ENCODE measurements at regions not wholly inside any gene's neighbourhood (a gene's known extent, or its start where the extent isn't known, plus 50 kb on each side); places are given as distances from the start of the nearest gene placed in this dataset.
"Not testable (repeated sequence)": the region's sequence is repeated elsewhere in the genome, so short reads cannot be mapped to it uniquely, and the experiment has no call there.

DNA sequence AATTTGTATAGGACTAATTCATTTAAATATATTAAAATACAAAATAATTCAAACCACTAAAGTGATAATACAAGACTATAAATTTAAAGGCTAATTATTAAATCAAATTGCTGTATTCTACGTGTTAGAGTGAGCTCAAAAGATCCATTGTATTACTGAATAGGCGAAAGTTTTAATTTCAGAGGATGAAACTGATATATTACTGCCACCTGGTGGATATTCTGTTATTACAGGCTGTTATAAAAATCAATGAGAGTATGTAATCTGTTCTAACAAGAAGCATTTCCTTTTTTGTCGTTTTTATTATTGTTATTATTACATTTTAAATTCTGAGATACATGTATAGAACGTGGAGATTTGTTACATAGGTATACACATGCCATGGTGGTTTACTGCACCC is 1239.6 kb upstream of the USP9Y start:
- TF ChIP-seq, protein P1, sequence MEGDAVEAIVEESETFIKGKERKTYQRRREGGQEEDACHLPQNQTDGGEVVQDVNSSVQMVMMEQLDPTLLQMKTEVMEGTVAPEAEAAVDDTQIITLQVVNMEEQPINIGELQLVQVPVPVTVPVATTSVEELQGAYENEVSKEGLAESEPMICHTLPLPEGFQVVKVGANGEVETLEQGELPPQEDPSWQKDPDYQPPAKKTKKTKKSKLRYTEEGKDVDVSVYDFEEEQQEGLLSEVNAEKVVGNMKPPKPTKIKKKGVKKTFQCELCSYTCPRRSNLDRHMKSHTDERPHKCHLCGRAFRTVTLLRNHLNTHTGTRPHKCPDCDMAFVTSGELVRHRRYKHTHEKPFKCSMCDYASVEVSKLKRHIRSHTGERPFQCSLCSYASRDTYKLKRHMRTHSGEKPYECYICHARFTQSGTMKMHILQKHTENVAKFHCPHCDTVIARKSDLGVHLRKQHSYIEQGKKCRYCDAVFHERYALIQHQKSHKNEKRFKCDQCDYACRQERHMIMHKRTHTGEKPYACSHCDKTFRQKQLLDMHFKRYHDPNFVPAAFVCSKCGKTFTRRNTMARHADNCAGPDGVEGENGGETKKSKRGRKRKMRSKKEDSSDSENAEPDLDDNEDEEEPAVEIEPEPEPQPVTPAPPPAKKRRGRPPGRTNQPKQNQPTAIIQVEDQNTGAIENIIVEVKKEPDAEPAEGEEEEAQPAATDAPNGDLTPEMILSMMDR (IDR thresholded peaks at IDR 0.05), result not testable (repeated sequence)
- not testable (repeated sequence) for TF ChIP-seq NR1H2 (CRISPR knock-in tag; IDR thresholded peaks at IDR 0.05); JUN (CRISPR knock-in tag; IDR thresholded peaks at IDR 0.05); CREM (CRISPR knock-in tag; IDR thresholded peaks at IDR 0.05); ETV6 (CRISPR knock-in tag; IDR thresholded peaks at IDR 0.05); TCF7 (CRISPR knock-in tag; IDR thresholded peaks at IDR 0.05; ENCODE audit: low read depth); NR3C1 (CRISPR knock-in tag; conservative IDR thresholded peaks at IDR 0.05; ENCODE audit: low read depth)
- TF ChIP-seq, protein P2, sequence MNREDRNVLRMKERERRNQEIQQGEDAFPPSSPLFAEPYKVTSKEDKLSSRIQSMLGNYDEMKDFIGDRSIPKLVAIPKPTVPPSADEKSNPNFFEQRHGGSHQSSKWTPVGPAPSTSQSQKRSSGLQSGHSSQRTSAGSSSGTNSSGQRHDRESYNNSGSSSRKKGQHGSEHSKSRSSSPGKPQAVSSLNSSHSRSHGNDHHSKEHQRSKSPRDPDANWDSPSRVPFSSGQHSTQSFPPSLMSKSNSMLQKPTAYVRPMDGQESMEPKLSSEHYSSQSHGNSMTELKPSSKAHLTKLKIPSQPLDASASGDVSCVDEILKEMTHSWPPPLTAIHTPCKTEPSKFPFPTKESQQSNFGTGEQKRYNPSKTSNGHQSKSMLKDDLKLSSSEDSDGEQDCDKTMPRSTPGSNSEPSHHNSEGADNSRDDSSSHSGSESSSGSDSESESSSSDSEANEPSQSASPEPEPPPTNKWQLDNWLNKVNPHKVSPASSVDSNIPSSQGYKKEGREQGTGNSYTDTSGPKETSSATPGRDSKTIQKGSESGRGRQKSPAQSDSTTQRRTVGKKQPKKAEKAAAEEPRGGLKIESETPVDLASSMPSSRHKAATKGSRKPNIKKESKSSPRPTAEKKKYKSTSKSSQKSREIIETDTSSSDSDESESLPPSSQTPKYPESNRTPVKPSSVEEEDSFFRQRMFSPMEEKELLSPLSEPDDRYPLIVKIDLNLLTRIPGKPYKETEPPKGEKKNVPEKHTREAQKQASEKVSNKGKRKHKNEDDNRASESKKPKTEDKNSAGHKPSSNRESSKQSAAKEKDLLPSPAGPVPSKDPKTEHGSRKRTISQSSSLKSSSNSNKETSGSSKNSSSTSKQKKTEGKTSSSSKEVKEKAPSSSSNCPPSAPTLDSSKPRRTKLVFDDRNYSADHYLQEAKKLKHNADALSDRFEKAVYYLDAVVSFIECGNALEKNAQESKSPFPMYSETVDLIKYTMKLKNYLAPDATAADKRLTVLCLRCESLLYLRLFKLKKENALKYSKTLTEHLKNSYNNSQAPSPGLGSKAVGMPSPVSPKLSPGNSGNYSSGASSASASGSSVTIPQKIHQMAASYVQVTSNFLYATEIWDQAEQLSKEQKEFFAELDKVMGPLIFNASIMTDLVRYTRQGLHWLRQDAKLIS (CRISPR knock-in tag; IDR thresholded peaks at IDR 0.05; ENCODE audit: borderline replicate concordance), result not testable (repeated sequence)
- TF ChIP-seq, protein P3, sequence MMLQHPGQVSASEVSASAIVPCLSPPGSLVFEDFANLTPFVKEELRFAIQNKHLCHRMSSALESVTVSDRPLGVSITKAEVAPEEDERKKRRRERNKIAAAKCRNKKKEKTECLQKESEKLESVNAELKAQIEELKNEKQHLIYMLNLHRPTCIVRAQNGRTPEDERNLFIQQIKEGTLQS (CRISPR knock-in tag; conservative IDR thresholded peaks at IDR 0.05), result not testable (repeated sequence)
- TF ChIP-seq, protein P4, sequence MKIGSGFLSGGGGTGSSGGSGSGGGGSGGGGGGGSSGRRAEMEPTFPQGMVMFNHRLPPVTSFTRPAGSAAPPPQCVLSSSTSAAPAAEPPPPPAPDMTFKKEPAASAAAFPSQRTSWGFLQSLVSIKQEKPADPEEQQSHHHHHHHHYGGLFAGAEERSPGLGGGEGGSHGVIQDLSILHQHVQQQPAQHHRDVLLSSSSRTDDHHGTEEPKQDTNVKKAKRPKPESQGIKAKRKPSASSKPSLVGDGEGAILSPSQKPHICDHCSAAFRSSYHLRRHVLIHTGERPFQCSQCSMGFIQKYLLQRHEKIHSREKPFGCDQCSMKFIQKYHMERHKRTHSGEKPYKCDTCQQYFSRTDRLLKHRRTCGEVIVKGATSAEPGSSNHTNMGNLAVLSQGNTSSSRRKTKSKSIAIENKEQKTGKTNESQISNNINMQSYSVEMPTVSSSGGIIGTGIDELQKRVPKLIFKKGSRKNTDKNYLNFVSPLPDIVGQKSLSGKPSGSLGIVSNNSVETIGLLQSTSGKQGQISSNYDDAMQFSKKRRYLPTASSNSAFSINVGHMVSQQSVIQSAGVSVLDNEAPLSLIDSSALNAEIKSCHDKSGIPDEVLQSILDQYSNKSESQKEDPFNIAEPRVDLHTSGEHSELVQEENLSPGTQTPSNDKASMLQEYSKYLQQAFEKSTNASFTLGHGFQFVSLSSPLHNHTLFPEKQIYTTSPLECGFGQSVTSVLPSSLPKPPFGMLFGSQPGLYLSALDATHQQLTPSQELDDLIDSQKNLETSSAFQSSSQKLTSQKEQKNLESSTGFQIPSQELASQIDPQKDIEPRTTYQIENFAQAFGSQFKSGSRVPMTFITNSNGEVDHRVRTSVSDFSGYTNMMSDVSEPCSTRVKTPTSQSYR (CRISPR knock-in tag; IDR thresholded peaks at IDR 0.05), result not testable (repeated sequence)

Measured in WTC11 (cell line).